ENCODE measurements at regions not wholly inside any gene's neighbourhood (a gene's known extent, or its start where the extent isn't known, plus 50 kb on each side); places are given as distances from the start of the nearest gene placed in this dataset.

DNA sequence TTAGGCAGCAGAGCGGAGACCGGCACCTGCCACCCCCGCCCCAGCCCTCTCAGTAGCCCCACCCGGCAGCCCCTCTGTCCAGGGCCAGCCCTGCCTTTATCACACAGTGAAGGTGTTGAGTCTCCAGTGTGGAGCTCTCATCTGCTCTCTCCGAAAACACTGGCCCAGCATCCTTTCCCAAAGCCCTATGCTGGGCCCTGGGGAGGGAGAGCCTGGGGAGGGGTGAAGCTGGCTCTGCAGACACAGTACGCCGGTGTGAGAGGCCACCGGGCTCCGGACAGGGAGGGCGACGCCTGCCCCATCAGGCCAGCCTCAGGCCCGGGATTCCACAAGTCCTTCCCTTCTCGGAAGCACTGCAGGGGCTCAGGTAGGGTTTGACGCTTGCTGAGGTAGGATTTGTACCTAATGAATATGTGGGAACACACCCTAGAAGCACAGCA is 186.9 kb downstream of the ERMARD start:
- Histone ChIP-seq H3K27ac (ENCODE audit: low read depth, low read length) (no peak overlapping the region), H3K27me3 (ENCODE audit: control insufficient read depth, insufficient read depth, low read length) (no peaks in the 10 kb centered on the region), H3K9me3 (ENCODE audit: control insufficient read depth, insufficient read depth, low read length) (peaks cover 86% of the 10 kb centered on the region), H3K4me3 (ENCODE audit: low read depth, low read length) (no peak overlapping the region)
- POLR2A ChIA-PET = no interaction called here
- CTCF ChIA-PET = no interaction called here
- TF ChIP-seq, protein P1, sequence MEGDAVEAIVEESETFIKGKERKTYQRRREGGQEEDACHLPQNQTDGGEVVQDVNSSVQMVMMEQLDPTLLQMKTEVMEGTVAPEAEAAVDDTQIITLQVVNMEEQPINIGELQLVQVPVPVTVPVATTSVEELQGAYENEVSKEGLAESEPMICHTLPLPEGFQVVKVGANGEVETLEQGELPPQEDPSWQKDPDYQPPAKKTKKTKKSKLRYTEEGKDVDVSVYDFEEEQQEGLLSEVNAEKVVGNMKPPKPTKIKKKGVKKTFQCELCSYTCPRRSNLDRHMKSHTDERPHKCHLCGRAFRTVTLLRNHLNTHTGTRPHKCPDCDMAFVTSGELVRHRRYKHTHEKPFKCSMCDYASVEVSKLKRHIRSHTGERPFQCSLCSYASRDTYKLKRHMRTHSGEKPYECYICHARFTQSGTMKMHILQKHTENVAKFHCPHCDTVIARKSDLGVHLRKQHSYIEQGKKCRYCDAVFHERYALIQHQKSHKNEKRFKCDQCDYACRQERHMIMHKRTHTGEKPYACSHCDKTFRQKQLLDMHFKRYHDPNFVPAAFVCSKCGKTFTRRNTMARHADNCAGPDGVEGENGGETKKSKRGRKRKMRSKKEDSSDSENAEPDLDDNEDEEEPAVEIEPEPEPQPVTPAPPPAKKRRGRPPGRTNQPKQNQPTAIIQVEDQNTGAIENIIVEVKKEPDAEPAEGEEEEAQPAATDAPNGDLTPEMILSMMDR (IDR thresholded peaks at IDR 0.05; ENCODE audit: low read depth, low read length) = no peak
- DNase-seq (ENCODE audit: low read depth, low spot score) = no peak

DNA sequence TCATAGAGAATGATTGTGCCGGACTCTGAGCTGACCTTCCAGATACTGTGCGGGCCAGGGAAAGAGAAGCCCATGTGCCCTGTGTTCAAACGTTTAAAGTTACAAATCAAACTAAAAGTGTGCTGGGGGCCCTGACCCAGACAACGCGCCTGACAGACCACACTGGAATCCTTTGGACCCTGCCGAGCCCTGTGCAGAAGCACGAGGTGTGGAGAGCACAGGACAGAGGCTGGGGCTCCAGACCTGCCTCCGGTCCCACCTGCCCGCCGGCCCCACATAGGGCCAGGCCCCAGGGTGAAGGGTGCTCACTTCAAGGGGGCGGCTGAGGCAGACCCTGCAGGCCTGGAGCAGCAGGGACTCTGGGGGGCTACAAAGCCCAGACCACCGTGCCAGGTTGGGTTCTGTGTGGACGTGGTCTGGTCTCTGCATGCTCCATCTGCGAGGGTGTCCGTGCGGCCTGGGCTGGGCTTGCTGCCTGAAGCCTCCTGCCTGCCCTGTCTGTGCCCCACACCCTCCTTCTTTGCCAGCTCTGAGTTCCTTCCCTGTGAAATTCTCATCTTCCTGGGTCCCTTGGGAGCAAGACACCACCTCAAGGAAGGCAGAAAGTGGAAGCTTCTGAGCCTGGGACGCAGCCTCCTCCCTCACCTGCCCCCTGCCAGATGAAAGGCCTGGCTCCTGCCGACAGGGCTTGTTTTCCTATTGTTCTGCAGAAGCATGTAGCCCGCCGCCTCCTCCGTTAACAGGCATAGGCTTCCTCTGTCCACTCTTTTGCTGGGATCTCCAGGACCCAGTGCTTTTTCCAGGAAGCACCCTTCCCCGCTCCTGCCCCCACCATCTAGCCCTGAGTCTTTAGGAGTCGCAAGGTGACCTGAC is 186.2 kb downstream of the ERMARD start:
- no peak overlapping the region for H3K27ac ChIP-seq (ENCODE audit: low read depth, low read length)
- CTCF ChIA-PET = no interaction called here
- no peak for DNase-seq (ENCODE audit: low read depth, low spot score)
- H3K4me3 ChIP-seq (ENCODE audit: low read depth, low read length) = no peak overlapping the region
- TF ChIP-seq, protein P1 (IDR thresholded peaks at IDR 0.05; ENCODE audit: low read depth, low read length) = no peak
- H3K9me3 ChIP-seq (ENCODE audit: control insufficient read depth, insufficient read depth, low read length) = peaks cover 91% of the 10 kb centered on the region
- no peaks in the 10 kb centered on the region for H3K27me3 ChIP-seq (ENCODE audit: control insufficient read depth, insufficient read depth, low read length)
- POLR2A ChIA-PET = no interaction called here

DNA sequence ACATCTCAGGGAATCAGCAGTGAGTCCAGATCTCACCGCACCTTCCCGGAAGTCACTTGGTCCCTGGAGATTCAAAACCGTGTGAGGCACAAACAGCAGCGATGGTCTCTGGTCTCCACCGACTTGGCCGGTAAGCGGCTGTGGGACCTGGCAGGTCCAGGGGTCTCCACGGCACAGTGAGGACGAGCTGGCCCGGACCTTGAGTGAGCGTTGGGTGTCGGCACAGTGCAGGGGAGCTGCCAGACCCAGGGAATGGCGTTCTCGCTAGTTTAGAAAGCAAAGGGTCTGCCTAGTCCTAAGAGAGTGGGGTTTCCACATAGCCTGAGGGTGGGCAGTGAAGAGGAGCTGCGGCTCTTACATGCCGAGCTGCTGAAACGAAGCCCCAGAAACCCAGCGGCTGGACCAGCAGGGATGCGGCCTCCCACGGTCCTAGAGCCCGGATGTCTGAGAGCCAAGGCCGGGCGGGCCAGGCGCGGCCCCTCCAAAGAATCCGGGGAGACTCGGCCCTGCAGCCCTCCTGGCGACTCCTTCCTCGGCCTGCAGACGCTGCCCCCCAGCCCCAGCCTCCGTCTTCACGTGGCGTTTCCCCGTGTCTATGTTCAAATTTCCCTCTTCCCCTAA is 185.0 kb downstream of the ERMARD start:
- no peak overlapping the region for H3K27ac ChIP-seq (ENCODE audit: low read depth, low read length)
- DNase-seq (ENCODE audit: low read depth, low spot score) = no peak
- H3K9me3 ChIP-seq (ENCODE audit: control insufficient read depth, insufficient read depth, low read length) = peaks cover 91% of the 10 kb centered on the region
- TF ChIP-seq, protein P1 (IDR thresholded peaks at IDR 0.05; ENCODE audit: low read depth, low read length) = no peak
- H3K27me3 ChIP-seq (ENCODE audit: control insufficient read depth, insufficient read depth, low read length) = no peaks in the 10 kb centered on the region
- ChIA-PET POLR2A (no interaction called here), CTCF (no interaction called here)
- H3K4me3 ChIP-seq (ENCODE audit: low read depth, low read length) = no peak overlapping the region

DNA sequence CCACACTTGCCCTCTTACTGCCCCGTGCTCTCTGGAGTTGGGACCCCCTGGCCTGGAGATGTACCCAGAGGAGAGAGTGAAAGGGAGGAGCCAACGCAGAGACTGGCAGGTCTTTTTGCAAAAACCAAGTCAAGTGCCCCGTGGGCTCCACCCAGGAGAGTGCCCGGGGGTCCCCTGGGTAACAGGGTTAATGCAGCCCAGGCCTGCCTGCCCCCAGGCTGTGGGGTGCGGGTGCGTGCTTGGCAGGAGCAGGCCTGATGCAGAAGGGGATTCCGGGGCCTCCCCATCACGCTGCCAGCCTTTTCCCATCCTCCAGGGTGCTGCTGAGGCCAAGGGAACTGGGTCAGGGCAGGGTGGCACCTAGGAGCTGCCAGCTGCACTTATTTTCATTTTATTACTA is 184.4 kb downstream of the ERMARD start:
- TF ChIP-seq, protein P1 (IDR thresholded peaks at IDR 0.05; ENCODE audit: low read depth, low read length) = no peak
- H3K27me3 ChIP-seq (ENCODE audit: control insufficient read depth, insufficient read depth, low read length) = no peaks in the 10 kb centered on the region
- ChIA-PET CTCF (no interaction called here), POLR2A (no interaction called here)
- H3K9me3 ChIP-seq (ENCODE audit: control insufficient read depth, insufficient read depth, low read length) = peaks cover 91% of the 10 kb centered on the region
- H3K27ac ChIP-seq (ENCODE audit: low read depth, low read length) = no peak overlapping the region
- no peak overlapping the region for H3K4me3 ChIP-seq (ENCODE audit: low read depth, low read length)
- DNase-seq (ENCODE audit: low read depth, low spot score) = no peak

DNA sequence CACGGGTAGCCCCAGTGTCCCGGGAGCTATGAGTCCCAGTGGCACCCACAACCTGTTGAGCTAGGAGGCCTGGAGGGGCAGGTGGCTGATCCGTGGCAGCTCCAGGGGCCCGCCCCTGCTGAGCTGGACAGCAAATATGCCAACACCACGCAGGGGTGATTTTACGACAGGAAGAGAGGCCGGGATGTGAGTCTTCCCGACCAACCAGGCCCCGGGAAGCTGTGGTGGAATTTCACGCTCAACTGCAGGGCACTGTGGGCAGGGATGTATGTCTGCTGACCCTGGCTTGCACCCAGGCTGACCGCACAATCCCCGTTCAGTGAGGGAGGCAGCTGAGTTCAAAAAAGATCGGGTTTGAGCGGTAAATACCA is 183.9 kb downstream of the ERMARD start:
- TF ChIP-seq, protein P1 (IDR thresholded peaks at IDR 0.05; ENCODE audit: low read depth, low read length) = no peak
- DNase-seq (ENCODE audit: low read depth, low spot score) = no peak
- Histone ChIP-seq H3K4me3 (ENCODE audit: low read depth, low read length) (no peak overlapping the region), H3K9me3 (ENCODE audit: control insufficient read depth, insufficient read depth, low read length) (peaks cover 87% of the 10 kb centered on the region), H3K27me3 (ENCODE audit: control insufficient read depth, insufficient read depth, low read length) (no peaks in the 10 kb centered on the region), H3K27ac (ENCODE audit: low read depth, low read length) (no peak overlapping the region)
- CTCF ChIA-PET = no interaction called here
- POLR2A ChIA-PET = no interaction called here
